ENCODE measurements at regions not wholly inside any gene's neighbourhood (a gene's known extent, or its start where the extent isn't known, plus 50 kb on each side); places are given as distances from the start of the nearest gene placed in this dataset.

DNA sequence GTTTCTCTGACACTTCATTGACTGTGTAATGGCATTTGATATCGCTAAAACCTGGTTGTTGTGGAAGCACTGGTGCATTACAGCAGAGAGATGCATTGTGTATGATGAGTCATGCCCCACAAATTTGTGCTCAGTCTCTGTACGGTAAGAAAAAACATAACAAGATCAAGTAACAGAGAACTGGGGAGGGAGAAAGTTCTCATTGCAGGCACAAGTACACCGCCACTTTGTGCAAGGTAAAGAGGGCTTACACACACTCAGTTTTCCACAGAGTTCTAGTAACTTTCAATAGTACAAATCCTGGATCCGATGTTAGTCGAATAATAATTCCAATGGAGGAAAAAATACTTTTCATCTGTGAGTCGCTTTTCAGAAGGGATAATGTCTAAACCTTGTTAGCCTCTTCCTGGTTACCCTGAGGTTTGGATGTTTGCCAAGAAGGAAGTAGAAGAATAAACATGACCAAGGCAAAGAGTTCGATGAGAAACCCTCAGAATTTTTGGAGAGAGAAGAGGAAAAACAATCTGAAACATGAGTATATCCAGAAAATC, 512.5 kb upstream of the SLIT2 start:
- FAIRE-seq (no peak), ATAC-seq (no peak), DNase-seq (ENCODE audit: low spot score) (no peak)
- H3K36me3 ChIP-seq (replicated peaks in 1 of 2; ENCODE audit: control insufficient read depth in 1 of 2, insufficient read depth in 2 of 2, low read length in 2 of 2) = no peaks in the 10 kb centered on the region
- H3K4me3 ChIP-seq (replicated peaks in 1 of 3; ENCODE audit: insufficient read depth in 1 of 3, low read depth in 2 of 3, low read length in 3 of 3) = no peak overlapping the region
- in situ Hi-C loops (cut with HindIII; ENCODE audit: extremely low pct_ligation_motif_present, low pct_unique_long_range_greater_than_20kb) = no loop called here
- no peak for TF ChIP-seq ZNF207 (IDR thresholded peaks at IDR 0.05; ENCODE audit: borderline replicate concordance)
- H3K79me2 ChIP-seq (ENCODE audit: insufficient read depth, low read length) = no peaks in the 10 kb centered on the region
- H3K4me1 ChIP-seq (ENCODE audit: insufficient read depth, low read length) = no peaks in the 10 kb centered on the region
- no peaks in the 10 kb centered on the region for H3K27me3 ChIP-seq (ENCODE audit: control insufficient read depth in 1 of 2, insufficient read depth in 2 of 2, low read length in 2 of 2)
- no TSS peak for BruUV-seq (replicated peaks)
- ChIA-PET POLR2A (no interaction called here), CTCF (ENCODE audit: low intra/inter-chr PET ratio, low total read pairs) (no interaction called here)
- H4K20me1 ChIP-seq (ENCODE audit: insufficient read depth, low read length) = no peaks in the 10 kb centered on the region
- H3K4me2 ChIP-seq (ENCODE audit: low read depth, low read length) = no peak overlapping the region
- intact Hi-C loops (cut with micrococcal nuclease; ENCODE audit: unreplicated experiment) = no loop called here
- H3K27ac ChIP-seq (ENCODE audit: extremely low read length, insufficient read depth, low read length) = no peak overlapping the region
- no peak overlapping the region for H2AFZ ChIP-seq (ENCODE audit: low read length)
- 44% methylated on average over 7 of the region's 7 CpGs for WGBS (ENCODE audit: low lambda C conversion rate)
- no peak overlapping the region for H3K9ac ChIP-seq (ENCODE audit: insufficient read depth, low read depth, low read length)
- peaks cover 95% of the 10 kb centered on the region for H3K9me3 ChIP-seq (ENCODE audit: low read length)

DNA sequence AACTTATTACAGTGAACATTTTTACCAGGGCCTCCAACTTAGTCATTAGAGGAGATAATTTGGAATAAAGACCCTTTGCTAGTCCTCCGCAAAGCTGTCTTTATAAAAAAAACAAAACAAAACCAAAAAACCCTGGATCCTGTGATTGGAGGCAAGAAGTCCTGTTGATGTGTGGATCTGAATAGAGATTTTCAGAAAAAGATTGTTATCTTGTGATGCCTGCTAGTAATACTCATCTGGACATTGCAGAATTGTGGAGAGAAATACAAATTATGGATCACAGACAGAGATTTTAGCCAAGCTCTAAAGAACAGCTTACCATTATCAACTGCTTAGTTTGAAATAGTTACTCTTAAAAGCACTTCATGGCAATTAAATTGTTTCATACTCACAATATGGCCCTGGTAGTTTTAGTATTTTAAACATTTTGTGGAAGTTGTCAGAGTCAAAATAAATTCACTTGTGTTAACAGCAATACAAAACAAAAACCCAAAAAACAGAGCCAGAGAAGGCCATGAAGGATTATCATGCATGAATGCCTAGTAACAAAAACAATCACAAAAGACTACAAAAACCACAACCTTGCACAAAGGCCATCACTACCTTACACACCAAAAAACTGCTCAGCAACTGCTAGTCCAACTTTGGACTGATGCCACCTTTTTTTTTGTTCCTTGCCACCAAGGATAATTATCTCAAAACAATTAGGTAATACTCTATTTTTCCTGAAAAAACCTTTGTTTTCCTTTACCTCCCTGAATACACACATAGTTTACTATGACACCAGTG, 514.5 kb upstream of the SLIT2 start:
- no TSS peak for BruUV-seq (replicated peaks)
- Histone ChIP-seq H3K4me2 (ENCODE audit: low read depth, low read length) (no peak overlapping the region), H2AFZ (ENCODE audit: low read length) (no peak overlapping the region), H3K27me3 (ENCODE audit: control insufficient read depth in 1 of 2, insufficient read depth in 2 of 2, low read length in 2 of 2) (no peaks in the 10 kb centered on the region), H3K9ac (ENCODE audit: insufficient read depth, low read depth, low read length) (no peak overlapping the region), H3K79me2 (ENCODE audit: insufficient read depth, low read length) (no peaks in the 10 kb centered on the region), H4K20me1 (ENCODE audit: insufficient read depth, low read length) (no peaks in the 10 kb centered on the region), H3K9me3 (ENCODE audit: low read length) (peaks cover 78% of the 10 kb centered on the region), H3K4me1 (ENCODE audit: insufficient read depth, low read length) (no peaks in the 10 kb centered on the region), H3K36me3 (replicated peaks in 1 of 2; ENCODE audit: control insufficient read depth in 1 of 2, insufficient read depth in 2 of 2, low read length in 2 of 2) (no peaks in the 10 kb centered on the region), H3K4me3 (replicated peaks in 1 of 3; ENCODE audit: insufficient read depth in 1 of 3, low read depth in 2 of 3, low read length in 3 of 3) (no peak overlapping the region), H3K27ac (ENCODE audit: extremely low read length, insufficient read depth, low read length) (no peak overlapping the region)
- TF ChIP-seq TARDBP (CRISPR knock-in tag; IDR thresholded peaks at IDR 0.05) = no peak
- TF ChIP-seq MTF1 (CRISPR knock-in tag; IDR thresholded peaks at IDR 0.05) = no peak
- no peak for TF ChIP-seq ZNF788 (CRISPR knock-in tag; IDR thresholded peaks at IDR 0.05; ENCODE audit: borderline replicate concordance)
- TF ChIP-seq ESRRA (CRISPR knock-in tag; IDR thresholded peaks at IDR 0.05; ENCODE audit: low read depth) = no peak
- no peak for FAIRE-seq
- ATAC-seq = no peak
- in situ Hi-C loops (cut with HindIII; ENCODE audit: extremely low pct_ligation_motif_present, low pct_unique_long_range_greater_than_20kb) (no loop called here), intact Hi-C loops (cut with micrococcal nuclease; ENCODE audit: unreplicated experiment) (no loop called here)
- ChIA-PET POLR2A (no interaction called here), CTCF (ENCODE audit: low intra/inter-chr PET ratio, low total read pairs) (no interaction called here)
- 4% methylated on average over 1 of the region's 1 CpG for WGBS (ENCODE audit: low lambda C conversion rate)
- no peak for DNase-seq (ENCODE audit: low spot score)

Measured in HepG2 (cell line).